Activated CD4-positive, alpha-beta T cell treated with anti-CD3 and anti-CD28 coated beads, Interleukin-2, amount 50 U/mL, for 48 hours (primary cell): ENCODE measurements at regions not wholly inside any gene's neighbourhood (a gene's known extent, or its start where the extent isn't known, plus 50 kb on each side); places are given as distances from the start of the nearest gene placed in this dataset.
"Not testable (repeated sequence)": the region's sequence is repeated elsewhere in the genome, so short reads cannot be mapped to it uniquely, and the experiment has no call there.

Experiments
- DNase-seq, 2 experiments: peaks; one replicate each; pipeline ENCODE4 v3.0.0-alpha.2; 2020

DNA sequence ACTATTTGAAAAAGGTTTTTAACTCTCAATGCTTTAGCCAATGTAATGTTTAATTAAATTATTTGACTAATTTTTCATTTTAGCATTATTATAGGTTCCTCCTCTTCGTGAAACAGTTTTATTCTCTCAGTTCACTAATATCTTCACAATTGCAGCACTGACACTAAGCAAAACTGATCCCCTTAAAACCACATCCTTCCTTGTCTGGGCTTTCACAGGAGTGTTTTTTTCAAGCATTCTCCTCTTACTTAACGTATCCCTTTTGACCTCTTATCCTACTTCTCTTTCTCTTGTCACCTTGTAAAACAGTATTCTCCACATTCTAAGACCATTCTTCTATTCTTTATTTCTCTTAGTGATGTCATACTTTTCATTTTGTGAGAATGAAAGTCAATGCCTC lies 112.8 kb downstream of the DSC3 start:
- no peak for DNase-seq

DNA sequence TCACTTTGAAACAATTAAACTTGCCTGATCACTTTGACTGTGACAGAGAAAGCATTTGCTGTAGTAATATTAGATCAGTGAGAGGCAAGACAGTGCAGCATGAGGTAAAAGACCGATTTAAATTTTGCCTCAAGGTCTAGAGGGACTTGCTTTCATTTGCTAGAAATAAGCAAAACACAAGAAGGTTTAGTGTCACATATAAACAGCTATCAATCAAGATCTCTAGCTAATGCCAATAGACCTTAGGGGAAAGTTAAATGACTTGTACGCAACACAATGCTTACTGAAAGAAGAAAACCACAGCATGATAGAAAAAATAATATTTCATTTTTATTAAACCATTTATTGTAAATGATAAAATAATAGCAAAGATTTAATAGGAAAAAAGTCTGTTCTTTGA lies 113.5 kb downstream of the DSC3 start:
- no peak for DNase-seq

DNA sequence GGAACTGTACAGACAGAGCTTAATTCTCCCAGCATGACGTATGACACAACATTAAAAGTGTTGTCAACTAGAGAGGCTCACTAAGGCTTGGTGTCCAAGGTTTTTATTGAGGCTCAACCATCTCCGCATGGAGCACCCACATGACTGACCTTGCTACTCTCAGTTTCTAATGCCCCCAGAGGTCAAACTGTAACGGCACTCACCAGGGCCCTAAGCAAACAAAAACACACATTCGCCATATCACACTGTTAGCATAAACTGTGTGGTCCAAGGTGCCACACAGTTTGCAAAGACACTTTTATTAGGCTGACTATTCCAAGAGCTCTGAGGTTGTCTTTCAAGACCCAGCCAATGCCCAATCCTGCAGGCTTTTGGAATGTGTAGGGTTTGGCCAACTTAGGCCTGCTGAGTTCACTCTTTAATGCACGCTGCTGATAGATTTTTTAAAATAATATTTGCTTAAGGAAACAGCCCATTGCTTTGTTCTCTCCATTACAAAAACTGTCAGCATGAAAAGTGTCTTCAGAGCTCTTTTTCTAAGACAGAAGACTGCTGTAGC lies 114.9 kb downstream of the DSC3 start:
- DNase-seq = no peak

DNA sequence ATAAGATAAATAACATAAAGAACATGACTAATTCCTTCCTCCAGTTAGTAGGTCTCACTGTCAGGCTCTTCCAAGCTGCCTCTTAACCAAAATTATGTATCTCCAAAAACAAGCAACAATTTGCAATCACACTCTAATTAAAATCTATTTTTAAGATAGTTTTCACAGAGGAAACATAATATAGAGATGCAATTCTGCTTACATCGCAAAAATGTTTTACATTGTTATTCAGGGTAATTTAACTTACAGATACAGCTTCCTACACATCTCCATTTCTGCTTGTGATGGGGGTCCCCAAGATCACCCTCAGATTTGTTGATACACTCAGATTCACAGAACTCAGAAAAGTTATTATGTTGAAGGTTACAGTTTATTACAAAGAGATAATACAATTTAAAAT lies 115.5 kb downstream of the DSC3 start:
- DNase-seq = no peak

DNA sequence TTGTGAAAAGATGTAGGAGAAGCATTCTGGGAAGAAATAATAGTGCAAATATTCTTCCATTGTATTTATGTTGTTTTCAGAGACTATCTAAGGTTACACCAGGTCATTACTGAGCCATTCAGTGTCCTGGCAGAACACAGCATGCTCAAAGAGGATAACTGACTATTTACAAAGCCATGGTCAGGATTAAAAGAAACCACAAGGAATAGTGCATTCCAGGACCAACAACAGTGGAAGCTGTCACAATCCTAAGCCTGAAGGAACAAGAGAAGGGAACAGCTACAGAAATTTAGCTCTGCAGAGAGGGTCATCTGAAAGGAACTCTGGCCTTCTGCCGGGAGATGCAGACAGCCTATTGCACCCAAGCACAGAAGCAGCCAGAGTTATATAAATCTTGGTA lies 116.7 kb downstream of the DSC3 start:
- no peak for DNase-seq

DNA sequence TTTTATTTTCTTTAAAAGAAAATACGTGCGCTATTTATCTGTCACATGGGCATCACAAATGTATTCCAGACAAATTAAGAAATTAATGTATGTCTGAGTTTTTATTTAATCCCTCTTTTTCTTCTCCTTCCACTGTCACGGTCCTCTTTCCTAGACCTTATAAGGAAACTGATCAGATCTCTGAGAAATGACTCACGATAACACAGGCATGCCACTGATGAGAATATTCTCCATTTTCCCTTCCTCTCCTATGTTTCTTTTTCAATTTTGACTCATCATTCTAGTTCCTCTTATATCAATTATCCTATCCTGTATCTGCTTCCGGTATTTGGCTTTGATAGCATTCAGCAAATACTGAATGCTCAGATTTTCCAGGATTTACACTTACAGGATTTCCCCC lies 121.8 kb downstream of the DSC3 start:
- DNase-seq = no peak

DNA sequence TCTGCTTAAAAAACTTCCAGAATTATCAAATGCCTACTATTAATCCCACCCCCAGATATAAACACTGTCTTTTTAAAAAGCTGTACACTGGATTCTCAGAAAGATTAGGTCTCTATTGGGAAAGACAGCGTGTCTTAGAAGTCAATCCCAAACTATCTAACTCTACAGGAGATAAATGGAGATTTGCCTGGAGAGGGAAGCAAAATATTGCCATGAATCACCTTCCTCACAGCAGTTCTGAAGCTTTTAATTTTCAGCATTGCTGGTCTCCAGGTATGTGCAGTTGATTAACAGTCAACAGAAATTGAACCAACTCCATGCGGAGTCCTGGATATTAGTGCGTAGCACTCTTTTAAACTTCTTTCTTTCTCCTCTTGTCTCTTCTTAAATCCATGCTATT lies 122.2 kb downstream of the DSC3 start:
- DNase-seq = no peak

DNA sequence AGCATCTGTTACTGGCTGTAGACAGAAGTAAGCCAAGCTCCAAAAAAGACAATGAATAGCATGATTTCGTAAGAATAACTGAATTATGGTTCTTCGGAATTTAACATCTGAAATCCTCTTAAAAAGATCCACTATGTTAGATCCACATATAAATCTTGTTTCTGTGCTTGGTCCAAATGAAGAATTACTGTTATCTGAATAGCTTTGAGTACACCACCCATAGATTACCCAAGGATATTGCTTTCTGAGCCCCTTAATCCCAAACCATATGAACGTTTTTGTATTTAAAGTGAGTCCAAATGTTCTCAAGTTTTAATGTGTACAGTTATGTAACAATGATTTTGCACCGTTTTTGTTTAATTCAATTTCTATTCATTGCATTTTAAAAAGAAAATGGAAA lies 124.9 kb downstream of the DSC3 start:
- DNase-seq = no peak

DNA sequence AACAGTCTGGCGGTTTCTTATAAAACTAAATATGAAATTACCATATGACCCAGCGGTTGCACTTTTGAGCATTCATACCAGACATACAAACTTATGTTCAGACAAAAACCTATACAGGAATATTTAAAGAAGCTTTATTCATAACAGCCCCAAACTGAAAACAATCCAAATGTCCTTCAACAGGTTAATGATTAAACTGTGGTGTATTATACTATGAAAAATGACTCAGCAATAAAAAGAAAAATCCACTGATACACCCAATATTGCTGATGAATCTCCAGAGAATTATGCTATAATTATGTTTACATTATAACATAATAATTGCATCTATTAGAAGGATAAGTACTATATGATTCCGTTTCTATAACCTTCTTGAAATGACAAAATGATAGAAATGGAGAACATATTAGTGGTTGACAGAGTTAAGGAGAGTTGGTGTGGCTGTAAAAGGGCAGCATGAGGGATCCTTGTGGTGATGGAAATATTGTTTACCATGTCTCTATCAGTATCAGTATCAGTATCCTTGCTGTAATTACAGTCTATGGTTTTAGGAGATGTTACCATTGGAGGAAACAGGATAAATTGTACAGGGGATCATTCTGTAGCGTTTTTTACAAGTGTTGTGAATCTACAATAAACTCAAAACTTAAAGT lies 127.1 kb downstream of the DSC3 start:
- DNase-seq = no peak

DNA sequence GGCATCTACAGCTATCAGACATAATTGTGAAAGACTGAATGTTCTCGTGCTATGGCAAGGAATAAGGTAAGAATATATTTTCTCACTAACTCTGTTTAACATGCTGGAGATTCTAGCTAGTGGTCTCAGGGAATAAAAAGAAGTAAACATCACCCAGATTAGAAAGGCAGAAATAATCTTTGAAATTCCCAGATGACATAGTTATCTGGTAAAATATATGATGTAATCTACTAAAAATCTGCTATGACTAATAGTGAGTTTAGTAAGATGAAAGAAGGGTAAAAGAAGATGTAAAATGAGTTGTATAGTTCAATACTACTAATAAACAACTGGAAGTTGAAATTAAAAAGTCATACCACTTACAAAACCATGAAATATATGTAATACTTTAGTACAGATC lies 134.2 kb downstream of the DSC3 start:
- no peak for DNase-seq

DNA sequence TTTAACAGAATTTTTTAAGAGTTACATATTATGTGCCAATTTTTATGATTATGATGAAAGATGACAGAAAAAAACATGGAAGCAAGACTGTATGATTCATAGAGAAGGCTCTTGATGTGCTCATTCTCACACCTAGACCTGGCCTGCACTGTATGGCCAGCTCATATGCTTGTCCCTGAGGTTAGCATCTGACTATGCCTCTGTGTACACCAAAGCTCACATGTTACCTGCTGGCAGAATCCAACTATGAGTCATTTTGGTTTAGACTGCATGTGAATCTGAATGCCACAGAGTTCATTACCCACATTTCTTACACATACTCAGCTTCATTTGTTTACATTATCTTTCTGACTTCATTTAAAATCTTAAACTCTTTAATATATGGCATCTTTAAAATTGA lies 139.0 kb downstream of the DSC3 start:
- no peak for DNase-seq

DNA sequence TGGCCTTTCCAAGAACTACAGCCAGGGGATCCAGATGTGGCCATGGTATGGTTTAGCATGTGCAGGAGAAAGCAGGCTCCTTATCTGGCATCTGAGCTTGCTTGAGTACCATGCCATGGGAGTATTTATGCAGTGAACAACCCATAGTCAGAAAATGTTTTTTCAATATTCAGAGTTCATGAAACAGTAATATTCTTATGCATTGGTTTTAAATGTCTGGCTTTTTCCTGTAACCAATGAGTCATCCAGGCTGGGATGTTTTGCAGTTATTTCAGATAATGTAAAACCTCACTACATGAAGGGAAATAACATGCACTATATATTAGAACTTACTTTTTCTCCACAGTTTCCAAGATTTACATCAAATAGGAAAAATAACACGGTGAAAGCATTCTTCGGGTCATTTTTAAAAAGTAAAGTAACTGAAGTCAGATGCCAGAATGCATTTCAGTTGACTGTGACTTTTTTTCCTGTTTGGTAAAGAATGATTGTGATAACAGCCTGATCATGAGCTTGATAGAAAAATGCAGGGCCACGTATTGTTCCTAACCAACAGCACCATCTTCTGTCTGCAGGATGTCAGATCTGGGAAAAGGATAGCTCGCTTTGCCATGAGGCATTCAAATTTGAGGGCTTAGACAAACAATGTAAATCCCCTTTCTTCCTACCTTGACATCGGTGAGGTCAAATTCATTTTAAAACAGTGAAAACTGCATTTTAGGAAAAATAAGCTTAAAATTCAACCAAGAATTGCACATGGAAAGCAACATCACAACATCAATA lies 152.8 kb downstream of the DSC3 start:
- no peak for DNase-seq

DNA sequence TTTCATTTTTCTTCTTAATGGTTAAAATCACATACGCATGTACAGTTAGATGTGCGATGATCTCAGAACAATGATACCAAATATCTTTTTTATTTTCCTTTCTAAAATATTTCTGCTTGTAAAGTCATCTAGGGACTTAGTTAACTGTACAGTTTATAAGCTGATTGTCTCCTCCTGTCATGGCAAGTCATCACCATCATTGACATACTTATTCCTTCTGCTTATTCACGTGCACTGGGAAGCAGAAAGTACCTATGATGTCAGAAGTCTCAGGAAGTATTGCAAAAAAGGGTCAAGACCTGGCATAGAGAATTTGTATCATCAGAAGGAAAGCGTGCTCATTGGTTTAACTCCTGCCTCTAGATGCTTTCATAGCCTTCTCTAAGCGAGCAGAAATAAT lies 154.2 kb downstream of the DSC3 start:
- no peak for DNase-seq

DNA sequence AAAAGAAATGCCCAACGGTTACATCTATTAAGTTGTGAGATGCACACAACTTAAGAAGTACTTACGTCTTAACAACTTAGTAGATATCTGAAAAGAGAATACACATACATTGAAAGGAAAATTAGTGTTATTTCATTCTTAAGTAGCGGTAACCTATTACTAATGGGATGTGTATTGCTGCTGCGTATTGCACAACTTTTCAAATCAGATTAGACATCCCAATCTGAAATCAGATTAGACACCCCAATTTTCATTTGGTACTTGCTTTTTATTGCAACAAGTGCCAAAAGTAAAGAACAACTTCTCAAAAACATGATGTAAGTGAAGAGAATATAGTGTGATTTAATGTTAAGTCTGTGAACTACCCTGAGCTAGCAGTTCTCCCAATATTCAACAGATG lies 155.5 kb downstream of the DSC3 start:
- DNase-seq = no peak

DNA sequence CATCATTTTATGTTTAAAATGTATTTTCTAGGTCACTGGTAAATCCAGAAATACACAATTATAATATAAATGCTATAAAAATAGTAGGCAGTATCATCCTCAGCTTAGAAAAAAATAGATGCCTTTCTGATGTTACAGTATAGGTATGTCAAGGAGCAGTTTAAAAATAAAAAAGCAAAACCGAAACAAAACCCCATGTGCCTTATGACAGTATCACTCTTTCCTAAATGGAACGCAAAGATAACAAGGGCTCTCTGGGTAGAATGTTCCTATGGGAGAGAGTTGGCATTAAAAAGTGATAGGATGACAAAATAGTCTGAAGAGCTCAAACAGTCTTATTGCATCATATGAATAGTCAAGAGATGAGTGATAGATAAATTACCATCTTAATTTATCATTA lies 172.1 kb downstream of the DSC3 start:
- DNase-seq = no peak

DNA sequence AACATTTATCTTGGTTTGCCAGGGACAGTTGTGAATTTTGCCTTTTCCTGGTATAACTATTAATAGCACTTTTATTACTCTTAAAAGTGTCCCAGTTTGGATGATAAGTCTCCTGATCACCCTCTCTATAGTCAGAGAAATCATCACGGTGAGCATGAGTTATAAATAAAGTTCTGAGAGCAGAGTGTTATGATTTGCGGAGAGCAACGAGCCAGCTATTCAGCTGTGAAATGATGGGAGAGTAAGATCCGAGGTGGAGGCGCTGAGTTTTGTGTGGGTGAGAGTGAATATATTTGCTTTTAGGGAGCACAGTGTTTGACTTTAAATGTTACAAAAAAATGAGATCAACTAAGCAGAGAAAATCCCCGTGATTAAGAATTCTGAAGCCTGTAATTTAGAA lies 179.6 kb downstream of the DSC3 start:
- no peak for DNase-seq

DNA sequence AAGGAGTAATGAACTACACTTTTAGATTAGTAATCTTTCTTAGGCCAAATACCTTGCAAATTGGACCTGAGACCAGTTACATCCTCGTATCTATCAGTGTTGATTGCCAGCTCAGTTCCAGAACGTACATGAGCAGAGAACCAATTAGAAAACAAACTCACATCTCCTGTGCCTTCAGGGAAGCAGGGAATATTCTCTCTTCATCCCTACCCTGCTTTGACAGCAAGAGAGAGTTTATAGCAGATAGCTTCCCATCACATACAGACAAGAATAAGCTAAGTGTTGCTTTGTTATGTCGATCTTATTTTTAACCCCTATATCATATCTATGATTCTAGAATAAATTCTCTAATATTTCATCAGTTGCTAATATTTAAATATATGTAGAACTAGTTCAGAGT lies 181.8 kb downstream of the DSC3 start:
- DNase-seq = no peak

DNA sequence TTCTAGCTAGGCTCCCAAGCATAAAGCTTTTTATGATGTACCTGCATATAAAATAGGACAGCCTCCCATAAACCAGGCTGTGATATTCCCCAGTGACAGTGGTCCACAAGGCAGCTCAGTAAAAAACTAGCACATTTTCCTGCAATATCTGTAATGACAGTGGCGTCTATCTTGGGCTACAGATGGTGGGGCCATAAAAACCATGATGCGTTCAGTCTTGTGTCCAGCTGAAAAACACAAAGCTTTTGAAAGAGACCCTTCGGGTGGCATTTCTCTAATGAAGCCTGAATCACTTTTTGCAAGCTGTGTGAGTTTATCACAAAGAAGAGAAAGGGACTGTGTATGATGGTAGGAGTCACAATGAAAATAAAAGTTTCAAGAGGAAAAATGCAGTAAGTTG lies 183.5 kb downstream of the DSC3 start:
- DNase-seq = no peak

DNA sequence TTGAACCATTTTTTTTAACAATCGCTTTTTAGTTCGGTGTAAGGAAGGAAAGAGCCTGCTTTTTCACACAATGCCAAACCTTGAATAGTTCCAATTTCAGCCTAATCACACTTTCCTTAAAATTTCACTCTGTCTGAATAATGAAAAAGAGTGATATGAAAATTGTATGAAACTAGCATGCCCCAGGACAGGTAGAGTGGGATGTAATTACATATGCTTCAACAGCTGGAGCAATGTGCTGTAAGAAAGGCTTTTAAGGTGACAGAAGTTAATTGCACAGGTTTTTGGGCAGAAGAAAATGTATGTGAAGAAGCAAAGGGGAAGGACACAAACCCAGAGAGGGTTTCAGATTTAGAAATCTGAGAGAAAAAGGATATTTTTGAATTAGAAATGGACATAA lies 184.0 kb downstream of the DSC3 start:
- no peak for DNase-seq

DNA sequence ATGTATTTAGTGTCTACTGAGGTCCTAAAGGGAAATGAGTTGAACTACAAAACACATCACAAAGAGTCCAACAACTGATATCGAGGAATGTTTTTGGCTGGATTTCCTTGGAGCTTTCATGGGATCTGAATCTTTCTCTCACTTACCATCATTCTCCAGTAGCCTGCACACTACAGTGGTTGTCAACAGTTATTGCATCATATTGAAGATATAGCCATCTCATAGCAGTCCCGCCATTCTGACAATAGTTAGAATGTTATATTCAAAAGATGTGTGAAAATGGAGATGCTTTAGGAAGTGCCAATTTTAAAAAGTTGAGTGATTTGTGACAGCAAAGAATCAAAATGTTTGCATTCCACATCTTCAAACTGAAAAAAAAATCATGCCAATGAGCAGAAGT lies 186.8 kb downstream of the DSC3 start:
- no peak for DNase-seq

DNA sequence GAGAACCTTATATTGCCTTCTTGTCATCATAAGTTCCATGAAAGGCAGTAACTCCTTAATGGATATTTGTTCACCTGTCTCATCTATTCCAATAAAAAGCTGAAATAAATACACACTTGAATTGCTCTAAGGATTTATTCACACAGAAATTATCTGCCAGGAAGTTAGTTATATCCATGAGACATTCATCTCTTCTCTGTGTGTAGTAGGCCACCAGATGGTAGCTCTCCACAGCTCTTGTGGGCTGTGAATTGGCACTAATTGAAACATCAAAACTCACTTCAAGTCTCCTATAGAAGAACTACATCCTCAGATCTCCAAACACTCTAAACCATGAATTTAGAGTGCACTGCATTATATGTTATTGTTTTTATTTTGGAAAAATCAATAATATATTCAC lies 189.6 kb downstream of the DSC3 start:
- DNase-seq = no peak

DNA sequence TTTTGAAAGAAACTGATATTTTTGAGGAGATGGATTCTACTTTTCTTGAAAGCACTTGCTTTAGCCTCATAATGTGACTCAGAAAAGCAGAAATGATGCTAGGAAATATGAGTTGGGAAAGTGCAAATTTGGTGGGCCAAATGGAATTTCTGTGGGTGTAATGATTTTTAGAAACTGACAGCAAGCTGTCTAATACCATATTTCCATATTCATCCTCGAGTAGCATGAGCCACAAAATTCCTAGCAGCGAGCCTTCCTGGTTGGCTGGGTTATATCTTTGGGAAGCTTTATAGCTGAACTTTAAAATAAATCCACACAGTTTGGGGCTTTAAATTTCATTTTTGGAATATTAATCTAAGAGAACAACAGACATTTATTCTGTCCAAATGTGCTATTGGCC lies 190.0 kb downstream of the DSC3 start:
- DNase-seq = no peak

DNA sequence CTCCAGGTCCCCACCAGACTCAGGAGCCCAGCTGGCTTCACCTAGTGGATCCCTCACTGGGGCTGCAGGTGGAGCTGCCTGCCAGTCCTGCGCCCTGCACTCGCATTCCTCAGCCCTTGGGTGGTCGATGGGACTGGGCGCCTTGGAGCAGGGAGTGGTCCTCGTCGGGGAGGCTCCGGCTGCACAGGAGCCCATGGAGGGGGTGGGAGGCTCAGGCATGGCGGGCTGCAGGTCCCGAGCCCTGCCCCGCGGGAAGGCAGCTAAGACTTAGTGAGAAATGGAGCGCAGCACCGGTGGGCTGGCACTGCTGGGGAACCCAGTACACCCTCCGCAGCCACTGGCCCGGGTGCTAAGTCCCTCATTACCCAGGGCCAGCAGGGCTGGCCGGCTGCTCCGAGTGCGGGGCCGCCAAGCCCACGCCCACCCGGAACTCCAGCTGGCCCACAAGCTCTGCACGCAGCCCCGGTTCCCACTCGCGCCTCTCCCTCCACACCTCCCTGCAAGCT lies 203.4 kb downstream of the DSC3 start:
- DNase-seq = not testable (repeated sequence)

DNA sequence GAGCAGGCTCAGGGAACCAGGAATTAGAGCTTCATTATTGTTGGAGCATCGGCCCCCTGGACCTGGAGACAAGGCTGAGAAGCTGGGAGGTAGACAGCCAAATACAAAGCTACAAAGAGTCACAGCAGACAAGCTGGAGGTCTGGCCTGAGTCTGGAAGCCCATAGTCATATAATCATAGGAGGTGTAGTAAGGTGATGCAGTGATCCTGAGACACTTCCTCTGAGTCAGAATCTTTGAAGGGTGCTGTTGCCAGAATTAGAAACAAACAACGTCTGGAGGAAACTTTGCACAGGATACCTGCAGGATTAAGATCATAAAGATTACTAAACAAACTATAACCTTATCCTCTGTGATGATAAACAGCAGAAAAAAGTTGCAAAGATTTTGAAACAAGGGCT lies 213.8 kb downstream of the DSC3 start:
- DNase-seq = no peak

DNA sequence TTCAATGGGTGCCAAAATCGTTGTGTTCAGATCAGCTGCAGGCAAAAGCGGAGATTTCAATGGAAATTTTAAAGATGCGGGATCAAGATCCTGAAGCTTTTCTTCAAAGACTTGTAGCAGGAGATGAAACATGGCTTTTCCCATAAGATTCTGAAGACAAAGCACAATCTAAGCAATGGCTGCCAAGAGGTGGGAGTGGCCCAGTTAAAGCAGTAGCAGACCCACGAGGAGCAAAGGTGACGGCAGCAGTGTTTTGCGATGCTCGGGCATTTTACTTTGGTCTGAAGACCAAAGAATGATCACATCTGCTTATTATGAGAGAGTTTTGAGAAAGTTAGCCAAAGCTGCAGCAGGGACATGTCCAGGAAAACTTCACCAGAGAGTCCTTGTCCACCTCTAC lies 222.9 kb downstream of the DSC3 start:
- DNase-seq = no peak
